BLaER1 (cell line): ENCODE measurements at regions not wholly inside any gene's neighbourhood (a gene's known extent, or its start where the extent isn't known, plus 50 kb on each side); places are given as distances from the start of the nearest gene placed in this dataset.
"Not testable (repeated sequence)": the region's sequence is repeated elsewhere in the genome, so short reads cannot be mapped to it uniquely, and the experiment has no call there.

Experiments
- H3K27ac ChIP-seq: shearing (Covaris generic); formaldehyde crosslinking; 2 replicates; pipeline ENCODE4 v1.8.1; 2022
- H3K27me3 ChIP-seq: shearing (Covaris generic); formaldehyde crosslinking; 2 replicates; pipeline ENCODE4 v1.8.1; 2022
- H3K36me3 ChIP-seq: shearing (Covaris generic); formaldehyde crosslinking; 2 replicates; pipeline ENCODE4 v1.8.1; 2022
- H3K4me1 ChIP-seq: shearing (Covaris generic); formaldehyde crosslinking; 2 replicates; pipeline ENCODE4 v1.8.1; 2022
- H3K4me2 ChIP-seq: shearing (Covaris generic); formaldehyde crosslinking; 2 replicates; pipeline ENCODE4 v1.8.1; 2022
- H3K4me3 ChIP-seq: shearing (Covaris generic); formaldehyde crosslinking; 2 replicates; pipeline ENCODE4 v1.8.1; 2022
- H3K9ac ChIP-seq: shearing (Covaris generic); formaldehyde crosslinking; 2 replicates; pipeline ENCODE4 v1.8.1; 2022
- H3K9me3 ChIP-seq: shearing (Covaris generic); formaldehyde crosslinking; 2 replicates; pipeline ENCODE4 v1.8.1; 2022
- H4K20me1 ChIP-seq: shearing (Covaris generic); formaldehyde crosslinking; 2 replicates; pipeline ENCODE4 v1.8.1; 2022

GRCh38 chr2:89305623-89306022 is 614.1 kb downstream of the RPIA start:
- not testable (repeated sequence) for H3K27me3 ChIP-seq, H3K27ac ChIP-seq, H3K9me3 ChIP-seq, H3K4me3 ChIP-seq, H3K4me1 ChIP-seq, H3K36me3 ChIP-seq, H3K9ac ChIP-seq, H3K4me2 ChIP-seq, H4K20me1 ChIP-seq

- H3K4me3 ChIP-seq, H3K9me3 ChIP-seq, H3K9ac ChIP-seq, H3K27ac ChIP-seq, H3K4me2 ChIP-seq, H3K4me1 ChIP-seq, H3K27me3 ChIP-seq, H4K20me1 ChIP-seq, H3K36me3 ChIP-seq: not testable (repeated sequence)
Measured at GRCh38 chr2:89306869-89307637, 615.6 kb downstream of the RPIA start.

- not testable (repeated sequence) for H3K9ac ChIP-seq, H3K4me2 ChIP-seq, H3K27me3 ChIP-seq, H4K20me1 ChIP-seq, H3K27ac ChIP-seq, H3K9me3 ChIP-seq, H3K4me1 ChIP-seq, H3K4me3 ChIP-seq, H3K36me3 ChIP-seq
Measured at GRCh38 chr2:89318990-89319389, 627.5 kb downstream of the RPIA start.

GRCh38 chr2:89325894-89326293 is 634.4 kb downstream of the RPIA start:
- not testable (repeated sequence) for H3K9me3 ChIP-seq, H3K27me3 ChIP-seq, H3K36me3 ChIP-seq, H3K4me1 ChIP-seq, H3K4me3 ChIP-seq, H3K4me2 ChIP-seq, H3K9ac ChIP-seq, H3K27ac ChIP-seq, H4K20me1 ChIP-seq

GRCh38 chr2:89326455-89326854 is 635.0 kb downstream of the RPIA start:
- H3K4me2 ChIP-seq, H3K4me1 ChIP-seq, H3K4me3 ChIP-seq, H3K27ac ChIP-seq, H3K9ac ChIP-seq, H3K36me3 ChIP-seq, H3K27me3 ChIP-seq, H4K20me1 ChIP-seq, H3K9me3 ChIP-seq: not testable (repeated sequence)

- not testable (repeated sequence) for H3K9ac ChIP-seq, H3K36me3 ChIP-seq, H3K9me3 ChIP-seq, H3K4me3 ChIP-seq, H3K4me1 ChIP-seq, H3K27me3 ChIP-seq, H3K27ac ChIP-seq, H4K20me1 ChIP-seq, H3K4me2 ChIP-seq
Measured at GRCh38 chr2:89328790-89329189, 637.3 kb downstream of the RPIA start.
